RWPE2 (cell line): ENCODE measurements at regions not wholly inside any gene's neighbourhood (a gene's known extent, or its start where the extent isn't known, plus 50 kb on each side); places are given as distances from the start of the nearest gene placed in this dataset.
A peak's percentile ranks its signal among the peaks of the same experiment; 100 is the strongest.
"Not testable (repeated sequence)": the region's sequence is repeated elsewhere in the genome, so short reads cannot be mapped to it uniquely, and the experiment has no call there.

Experiments
- ATAC-seq: fragments of 200-7000 bp; cut with Tn5 transposase; 3 replicates; pipeline ENCODE4 v1.9.1; 2021; ENCODE audit warnings: low read depth
- DNase-seq: peaks from one replicate; pipeline ENCODE4 v3.0.0-alpha.2; 2020; ENCODE audit warnings: low spot score
- H3K27ac ChIP-seq: fragments of 450-650 bp; 2 replicates; pipeline ENCODE4 v1.5.1; 2017; ENCODE audit warnings: mild to moderate bottlenecking; ENCODE audit not compliant: poor library complexity, severe bottlenecking
- H3K27me3 ChIP-seq: fragments of 250-450 bp; sonication (Bioruptor Pico); 2 replicates; pipeline ENCODE4 v1.5.1; 2021; ENCODE audit warnings: mild to moderate bottlenecking, moderate library complexity; ENCODE audit not compliant: insufficient read depth, poor library complexity, severe bottlenecking
- H3K36me3 ChIP-seq: fragments of 250-450 bp; sonication (Bioruptor Pico); 2 replicates; pipeline ENCODE4 v1.5.1; 2020; ENCODE audit warnings: low read depth, mild to moderate bottlenecking, moderate library complexity
- H3K4me1 ChIP-seq: fragments of 250-450 bp; sonication (Bioruptor Pico); 2 replicates; pipeline ENCODE4 v1.5.1; 2021; ENCODE audit warnings: mild to moderate bottlenecking, moderate library complexity; ENCODE audit not compliant: insufficient read depth, poor library complexity, severe bottlenecking
- H3K4me3 ChIP-seq: fragments of 250-450 bp; sonication (Bioruptor Pico); 2 replicates; pipeline ENCODE4 v1.5.1; 2021; ENCODE audit warnings: mild to moderate bottlenecking, moderate library complexity; ENCODE audit not compliant: severe bottlenecking
- H3K9me3 ChIP-seq: fragments of 250-450 bp; sonication (Bioruptor Pico); 2 replicates; pipeline ENCODE4 v1.5.1; 2021; ENCODE audit warnings: mild to moderate bottlenecking, moderate library complexity; ENCODE audit not compliant: severe bottlenecking
- TF ChIP-seq, protein P1 (sequence below): fragments of 450-650 bp; IDR thresholded peaks from one replicate; pipeline ENCODE4 v1.5.1; 2017; ENCODE audit warnings: mild to moderate bottlenecking, moderate library complexity; ENCODE audit not compliant: poor library complexity, severe bottlenecking

DNA sequence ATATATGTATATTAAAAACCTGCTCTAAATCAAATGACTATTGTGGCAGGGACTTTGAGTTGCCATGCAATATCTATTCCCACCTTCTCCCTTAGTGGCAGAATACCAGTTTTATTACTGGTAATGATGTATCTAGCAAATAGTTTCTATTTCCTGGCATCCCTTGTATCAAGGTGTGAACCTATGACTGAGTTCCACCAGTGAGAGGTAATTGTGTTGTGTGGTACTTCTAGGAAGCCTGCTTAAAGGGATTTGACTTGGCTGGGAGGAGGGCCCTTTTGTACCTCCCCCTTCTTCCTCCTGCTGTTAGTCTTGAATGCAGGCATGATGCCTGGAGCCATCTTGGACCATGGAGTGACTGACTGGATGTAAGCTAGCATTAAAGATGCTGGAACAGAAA, 65.4 kb upstream of the DYNLT3 start:
- TF ChIP-seq, protein P1, sequence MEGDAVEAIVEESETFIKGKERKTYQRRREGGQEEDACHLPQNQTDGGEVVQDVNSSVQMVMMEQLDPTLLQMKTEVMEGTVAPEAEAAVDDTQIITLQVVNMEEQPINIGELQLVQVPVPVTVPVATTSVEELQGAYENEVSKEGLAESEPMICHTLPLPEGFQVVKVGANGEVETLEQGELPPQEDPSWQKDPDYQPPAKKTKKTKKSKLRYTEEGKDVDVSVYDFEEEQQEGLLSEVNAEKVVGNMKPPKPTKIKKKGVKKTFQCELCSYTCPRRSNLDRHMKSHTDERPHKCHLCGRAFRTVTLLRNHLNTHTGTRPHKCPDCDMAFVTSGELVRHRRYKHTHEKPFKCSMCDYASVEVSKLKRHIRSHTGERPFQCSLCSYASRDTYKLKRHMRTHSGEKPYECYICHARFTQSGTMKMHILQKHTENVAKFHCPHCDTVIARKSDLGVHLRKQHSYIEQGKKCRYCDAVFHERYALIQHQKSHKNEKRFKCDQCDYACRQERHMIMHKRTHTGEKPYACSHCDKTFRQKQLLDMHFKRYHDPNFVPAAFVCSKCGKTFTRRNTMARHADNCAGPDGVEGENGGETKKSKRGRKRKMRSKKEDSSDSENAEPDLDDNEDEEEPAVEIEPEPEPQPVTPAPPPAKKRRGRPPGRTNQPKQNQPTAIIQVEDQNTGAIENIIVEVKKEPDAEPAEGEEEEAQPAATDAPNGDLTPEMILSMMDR = no peak
- ATAC-seq = no peak
- H3K27me3 ChIP-seq = no peaks in the 10 kb centered on the region
- H3K9me3 ChIP-seq = no peaks in the 10 kb centered on the region
- DNase-seq = no peak
- no peaks in the 10 kb centered on the region for H3K4me1 ChIP-seq
- no peak overlapping the region for H3K27ac ChIP-seq
- H3K4me3 ChIP-seq = no peak overlapping the region
- no peaks in the 10 kb centered on the region for H3K36me3 ChIP-seq

DNA sequence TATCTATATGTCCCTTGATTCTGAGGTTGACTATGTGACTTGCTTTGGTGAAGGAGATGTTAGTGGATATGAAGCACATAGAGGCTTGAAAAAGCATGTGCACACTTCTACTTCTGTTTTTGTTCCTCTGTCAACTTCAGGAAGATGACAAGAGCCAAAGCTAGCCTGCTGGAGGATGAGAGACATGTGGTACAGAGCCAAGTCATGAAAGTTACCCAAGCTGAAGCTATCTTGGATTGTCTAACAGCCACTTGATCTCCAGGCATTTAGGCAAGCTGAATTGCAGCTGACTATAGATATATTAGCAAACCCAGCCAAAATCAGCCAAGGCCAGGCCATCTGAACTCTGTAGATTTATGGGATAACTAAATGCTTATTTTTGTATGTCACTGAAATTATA, 70.8 kb upstream of the DYNLT3 start:
- Histone ChIP-seq H3K36me3 (no peaks in the 10 kb centered on the region), H3K27ac (no peak overlapping the region), H3K9me3 (no peaks in the 10 kb centered on the region), H3K4me3 (no peak overlapping the region), H3K4me1 (peaks cover 8% of the 10 kb centered on the region), H3K27me3 (no peaks in the 10 kb centered on the region)
- no peak for ATAC-seq
- DNase-seq = no peak
- TF ChIP-seq, protein P1 = no peak

DNA sequence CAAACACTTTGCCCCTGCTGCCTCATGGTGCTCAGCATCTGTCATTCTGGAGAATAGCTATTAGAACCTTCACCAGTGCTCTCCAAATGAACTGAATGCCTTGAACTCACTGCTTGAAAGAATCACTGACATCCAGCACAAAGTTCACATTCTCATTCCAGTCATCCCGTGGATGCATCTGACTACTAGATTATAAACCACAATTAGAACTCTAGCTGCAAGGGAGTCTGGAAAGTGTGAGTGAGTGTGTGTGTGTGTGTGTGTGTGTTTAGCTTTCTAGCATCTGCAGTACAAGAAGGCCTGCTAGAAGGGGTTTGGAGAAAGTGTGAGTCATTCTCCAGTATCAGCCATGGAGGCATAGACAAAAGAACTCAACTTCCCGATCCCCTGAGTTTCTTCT, 71.3 kb upstream of the DYNLT3 start:
- no peak for ATAC-seq
- H3K4me1 ChIP-seq = peaks cover 8% of the 10 kb centered on the region
- no peaks in the 10 kb centered on the region for H3K9me3 ChIP-seq
- H3K4me3 ChIP-seq = no peak overlapping the region
- H3K27ac ChIP-seq = no peak overlapping the region
- no peak for DNase-seq
- no peaks in the 10 kb centered on the region for H3K36me3 ChIP-seq
- no peaks in the 10 kb centered on the region for H3K27me3 ChIP-seq
- TF ChIP-seq, protein P1 = no peak

DNA sequence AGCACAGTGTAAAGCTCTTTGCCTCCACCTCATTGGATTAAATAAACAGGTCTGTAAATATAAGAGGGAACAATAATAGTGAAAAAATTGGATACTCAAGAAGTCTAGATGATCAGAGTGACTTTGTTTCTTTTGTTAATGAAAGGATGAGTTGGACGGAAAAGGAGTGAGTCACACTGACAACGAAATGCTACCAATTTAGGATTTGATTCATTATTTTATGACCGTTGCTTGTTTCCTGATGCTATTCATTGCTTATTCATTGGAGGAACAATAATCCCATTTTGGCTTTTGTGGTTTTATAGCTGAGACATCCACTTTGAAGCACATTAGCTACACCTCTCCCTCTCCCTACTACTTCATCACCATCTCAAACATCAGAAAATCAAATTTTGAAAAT, 74.4 kb upstream of the DYNLT3 start:
- no peak for DNase-seq

DNA sequence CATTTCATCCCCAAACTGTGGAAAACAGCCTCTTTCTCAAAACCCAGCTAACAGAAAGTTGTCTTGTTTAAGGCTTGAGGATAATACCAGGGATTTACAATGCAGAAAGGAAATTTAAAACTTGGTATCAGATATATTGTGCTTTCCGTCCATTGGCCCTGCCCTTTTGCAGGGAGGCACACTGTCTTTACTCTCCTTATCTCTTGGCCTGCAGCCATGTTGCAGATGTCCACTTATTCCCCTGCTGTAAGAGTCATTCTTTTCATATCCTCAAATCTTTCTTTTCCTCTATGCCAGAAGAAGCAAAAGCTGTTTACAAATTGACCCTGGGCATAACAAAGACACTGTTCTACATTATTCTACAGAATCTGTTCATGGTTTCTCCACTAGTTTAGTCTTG, 75.6 kb upstream of the DYNLT3 start:
- ATAC-seq (no peak), DNase-seq (no peak)
- no peaks in the 10 kb centered on the region for H3K27me3 ChIP-seq
- no peaks in the 10 kb centered on the region for H3K9me3 ChIP-seq
- no peaks in the 10 kb centered on the region for H3K36me3 ChIP-seq
- TF ChIP-seq, protein P1 = no peak
- no peak overlapping the region for H3K4me3 ChIP-seq
- no peak overlapping the region for H3K27ac ChIP-seq
- peaks cover 8% of the 10 kb centered on the region for H3K4me1 ChIP-seq

More for the DNA sequence above, 74.4 kb upstream of the DYNLT3 start:
- TF ChIP-seq, protein P1 = no peak
- no peak overlapping the region for H3K4me3 ChIP-seq
- peak; percentile 68 for ATAC-seq
- H3K27me3 ChIP-seq = no peaks in the 10 kb centered on the region
- H3K4me1 ChIP-seq = peaks cover 8% of the 10 kb centered on the region
- no peaks in the 10 kb centered on the region for H3K9me3 ChIP-seq
- no peak overlapping the region for H3K27ac ChIP-seq
- H3K36me3 ChIP-seq = no peaks in the 10 kb centered on the region

DNA sequence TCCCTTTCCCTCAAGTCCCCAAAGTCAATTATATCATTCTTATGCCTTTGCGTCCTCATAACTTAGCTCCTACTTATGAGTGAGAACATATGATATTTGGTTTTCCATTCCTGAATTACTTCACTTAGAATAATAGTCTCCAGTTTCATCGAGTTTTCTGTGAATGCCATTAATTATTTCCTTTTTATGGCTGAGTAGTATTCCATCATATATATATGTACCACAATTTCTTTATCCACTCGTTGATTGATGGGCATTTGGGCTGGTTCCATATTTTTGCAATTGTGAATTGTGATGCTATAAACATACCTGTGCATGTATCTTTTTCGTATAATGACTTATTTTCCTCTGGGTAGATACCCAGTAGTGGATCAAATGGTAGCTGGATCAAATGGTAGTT, 78.4 kb upstream of the DYNLT3 start:
- ATAC-seq, H3K27me3 ChIP-seq, H3K27ac ChIP-seq: not testable (repeated sequence)

More for the DNA sequence above, 78.4 kb upstream of the DYNLT3 start:
- DNase-seq, H3K4me3 ChIP-seq, H3K36me3 ChIP-seq, H3K4me1 ChIP-seq, H3K9me3 ChIP-seq: not testable (repeated sequence)
